ENCODE measurements at regions not wholly inside any gene's neighbourhood (a gene's known extent, or its start where the extent isn't known, plus 50 kb on each side); places are given as distances from the start of the nearest gene placed in this dataset.

- intact Hi-C loops (cut with micrococcal nuclease; ENCODE audit: unreplicated experiment) (loop anchor here (5.0 kb wide), 2 partner anchors 114 to 706 kb away; no protein-coding TSS in a partner anchor), in situ Hi-C loops (cut with HindIII; ENCODE audit: extremely low pct_ligation_motif_present, low pct_unique_long_range_greater_than_20kb) (loop anchor here (10.0 kb wide), 1 partner anchor 257 kb away; no protein-coding TSS in a partner anchor)
- H3K9me3 ChIP-seq (ENCODE audit: low read length): peaks cover 10% of the 10 kb centered on the region; the same call in 1 of the 2 replicates
- POLR2A ChIA-PET: no interaction called here
- WGBS (ENCODE audit: low lambda C conversion rate): 42% methylated on average over 1 of the region's 1 CpG
- no peaks in the 10 kb centered on the region for H3K27me3 ChIP-seq (ENCODE audit: control insufficient read depth in 1 of 2, insufficient read depth in 2 of 2, low read length in 2 of 2)
- CTCF ChIA-PET (ENCODE audit: low intra/inter-chr PET ratio, low total read pairs): no interaction called here
- FAIRE-seq (no peak), DNase-seq (ENCODE audit: low spot score) (no peak), ATAC-seq (peak; percentile 48)
- no peaks in the 10 kb centered on the region for H3K79me2 ChIP-seq (ENCODE audit: insufficient read depth, low read length)
- no peak overlapping the region for H3K9ac ChIP-seq (ENCODE audit: insufficient read depth, low read depth, low read length)
- H3K4me2 ChIP-seq (ENCODE audit: low read depth, low read length): no peak overlapping the region
- no TSS peak for BruUV-seq (replicated peaks)
- no peak overlapping the region for H3K4me3 ChIP-seq (replicated peaks in 1 of 3; ENCODE audit: insufficient read depth in 1 of 3, low read depth in 2 of 3, low read length in 3 of 3)
- H3K4me1 ChIP-seq (ENCODE audit: insufficient read depth, low read length): peaks cover 24% of the 10 kb centered on the region
- H2AFZ ChIP-seq (ENCODE audit: low read length): no peak overlapping the region
- H3K27ac ChIP-seq (ENCODE audit: extremely low read length, insufficient read depth, low read length): no peak overlapping the region
- TF ChIP-seq SKIL (CRISPR knock-in tag; IDR thresholded peaks at IDR 0.05; ENCODE audit: borderline replicate concordance) (no peak), NCOR1 (IDR thresholded peaks at IDR 0.05; ENCODE audit: borderline replicate concordance, low read length) (no peak), TGIF2 (CRISPR knock-in tag; IDR thresholded peaks at IDR 0.05) (no peak), GABPA (IDR thresholded peaks at IDR 0.05; ENCODE audit: low read depth, low read length) (0 out of 2 replicates have a peak, but pooled peaks have one; percentile 7), GABPA (CRISPR knock-in tag; IDR thresholded peaks at IDR 0.05; ENCODE audit: low read depth) (no peak)
- TF ChIP-seq, protein P1, sequence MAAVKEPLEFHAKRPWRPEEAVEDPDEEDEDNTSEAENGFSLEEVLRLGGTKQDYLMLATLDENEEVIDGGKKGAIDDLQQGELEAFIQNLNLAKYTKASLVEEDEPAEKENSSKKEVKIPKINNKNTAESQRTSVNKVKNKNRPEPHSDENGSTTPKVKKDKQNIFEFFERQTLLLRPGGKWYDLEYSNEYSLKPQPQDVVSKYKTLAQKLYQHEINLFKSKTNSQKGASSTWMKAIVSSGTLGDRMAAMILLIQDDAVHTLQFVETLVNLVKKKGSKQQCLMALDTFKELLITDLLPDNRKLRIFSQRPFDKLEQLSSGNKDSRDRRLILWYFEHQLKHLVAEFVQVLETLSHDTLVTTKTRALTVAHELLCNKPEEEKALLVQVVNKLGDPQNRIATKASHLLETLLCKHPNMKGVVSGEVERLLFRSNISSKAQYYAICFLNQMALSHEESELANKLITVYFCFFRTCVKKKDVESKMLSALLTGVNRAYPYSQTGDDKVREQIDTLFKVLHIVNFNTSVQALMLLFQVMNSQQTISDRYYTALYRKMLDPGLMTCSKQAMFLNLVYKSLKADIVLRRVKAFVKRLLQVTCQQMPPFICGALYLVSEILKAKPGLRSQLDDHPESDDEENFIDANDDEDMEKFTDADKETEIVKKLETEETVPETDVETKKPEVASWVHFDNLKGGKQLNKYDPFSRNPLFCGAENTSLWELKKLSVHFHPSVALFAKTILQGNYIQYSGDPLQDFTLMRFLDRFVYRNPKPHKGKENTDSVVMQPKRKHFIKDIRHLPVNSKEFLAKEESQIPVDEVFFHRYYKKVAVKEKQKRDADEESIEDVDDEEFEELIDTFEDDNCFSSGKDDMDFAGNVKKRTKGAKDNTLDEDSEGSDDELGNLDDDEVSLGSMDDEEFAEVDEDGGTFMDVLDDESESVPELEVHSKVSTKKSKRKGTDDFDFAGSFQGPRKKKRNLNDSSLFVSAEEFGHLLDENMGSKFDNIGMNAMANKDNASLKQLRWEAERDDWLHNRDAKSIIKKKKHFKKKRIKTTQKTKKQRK (IDR thresholded peaks at IDR 0.05; ENCODE audit: low read length): no peak
- no peaks in the 10 kb centered on the region for H3K36me3 ChIP-seq (replicated peaks in 1 of 2; ENCODE audit: control insufficient read depth in 1 of 2, insufficient read depth in 2 of 2, low read length in 2 of 2)
- no peaks in the 10 kb centered on the region for H4K20me1 ChIP-seq (ENCODE audit: insufficient read depth, low read length)
Observed at GRCh38 chr14:38608244-38608643, 352.4 kb upstream of the CLEC14A start.

Data from HepG2 (cell line).